ENCODE measurements at regions not wholly inside any gene's neighbourhood (a gene's known extent, or its start where the extent isn't known, plus 50 kb on each side); places are given as distances from the start of the nearest gene placed in this dataset.

- no peak for TF ChIP-seq POLR2AphosphoS5 (IDR thresholded peaks at IDR 0.05; ENCODE audit: insufficient read depth, low read depth, low read length)
- TF ChIP-seq JUN (IDR thresholded peaks at IDR 0.05; ENCODE audit: borderline replicate concordance, insufficient read depth, insufficient read length, low read depth) = no peak
- no peak for TF ChIP-seq EZH2 (IDR thresholded peaks at IDR 0.05; ENCODE audit: borderline replicate concordance, low read depth, low read length, severe bottlenecking)
- no peak for TF ChIP-seq MYC (IDR thresholded peaks at IDR 0.05; ENCODE audit: low read depth, low read length)
- TF ChIP-seq POLR2A (IDR thresholded peaks at IDR 0.05; ENCODE audit: low read depth, low read length) = no peak
- no peak for TF ChIP-seq MAX (IDR thresholded peaks at IDR 0.05; ENCODE audit: insufficient read depth, insufficient read length)
- TF ChIP-seq CTCF (IDR thresholded peaks at IDR 0.05; ENCODE audit: extremely low read depth in 1 of 2, insufficient read depth in 1 of 2, low read depth in 1 of 2, low read length in 2 of 2) = no peak
- TF ChIP-seq FOS (IDR thresholded peaks at IDR 0.05; ENCODE audit: borderline replicate concordance, insufficient read depth, low read length) = no peak
- TF ChIP-seq GATA2 (IDR thresholded peaks at IDR 0.05; ENCODE audit: insufficient read depth, insufficient read length, low read depth, low read length) = no peak
- CTCF ChIA-PET = no interaction called here
- no peak overlapping the region for H3K4me3 ChIP-seq (replicated peaks in 1 of 3; ENCODE audit: insufficient read depth in 1 of 3, low read depth in 1 of 3, low read length in 3 of 3)
- H3K79me2 ChIP-seq (ENCODE audit: control insufficient read depth, insufficient read depth, low read length) = no peaks in the 10 kb centered on the region
- no peaks in the 10 kb centered on the region for H3K4me1 ChIP-seq (ENCODE audit: control insufficient read depth, extremely low read depth, insufficient read depth, low read length)
- H3K9ac ChIP-seq (replicated peaks; ENCODE audit: extremely low read depth, insufficient read depth, low read length) = no peak overlapping the region
- POLR2A ChIA-PET = no interaction called here
- intact Hi-C loops (cut with micrococcal nuclease) = no loop called here
- FAIRE-seq (no peak), DNase-seq (ENCODE audit: low read depth, low spot score) (no peak)
- no peaks in the 10 kb centered on the region for H3K27me3 ChIP-seq (ENCODE audit: control insufficient read depth in 2 of 2, insufficient read depth in 2 of 2, low read length in 2 of 2)
- dilution Hi-C loops (cut with MboI; ENCODE audit: extremely low pct_ligation_motif_present, low sequenced_read_pairs) = no loop called here
- BruUV-seq (replicated peaks) = no TSS peak
- no peaks in the 10 kb centered on the region for H3K36me3 ChIP-seq (ENCODE audit: control insufficient read depth in 2 of 2, extremely low read depth in 1 of 2, insufficient read depth in 2 of 2, low read length in 2 of 2)
- no peaks in the 10 kb centered on the region for H3K9me1 ChIP-seq (replicated peaks; ENCODE audit: control insufficient read depth, extremely low read depth, insufficient read depth, low read length)
- H2AFZ ChIP-seq (ENCODE audit: low read depth, low read length) = no peak overlapping the region
- no peak overlapping the region for H3K4me2 ChIP-seq (ENCODE audit: insufficient read depth, low read length)
- no peak overlapping the region for H3K27ac ChIP-seq (ENCODE audit: insufficient read depth, low read depth, low read length)
- no peaks in the 10 kb centered on the region for H3K9me3 ChIP-seq (replicated peaks; ENCODE audit: control insufficient read depth, insufficient read depth, low read length)
- H4K20me1 ChIP-seq (replicated peaks; ENCODE audit: control insufficient read depth, extremely low read depth, insufficient read depth, low read length) = no peaks in the 10 kb centered on the region
These were observed 51.7 kb upstream of the SATB2 start for GRCh38 chr2:199509403-199509802.

Data from endothelial cell of umbilical vein (primary cell).